GM21529 (cell line): ENCODE measurements at regions not wholly inside any gene's neighbourhood (a gene's known extent, or its start where the extent isn't known, plus 50 kb on each side); places are given as distances from the start of the nearest gene placed in this dataset.
"Not testable (repeated sequence)": the region's sequence is repeated elsewhere in the genome, so short reads cannot be mapped to it uniquely, and the experiment has no call there.

Experiments used
- ATAC-seq: cut with Tn5 transposase; IDR thresholded peaks from one replicate; pipeline ENCODE4 v1.9.1; 2021; ENCODE audit not compliant: unreplicated experiment

- no peak for ATAC-seq
These were observed 91.0 kb downstream of the ADCYAP1 start for GRCh38 chr18:995629-996028.

- ATAC-seq = no peak
These were observed 92.8 kb downstream of the ADCYAP1 start for GRCh38 chr18:997499-997898.

GRCh38 chr18:998936-999335, 94.3 kb downstream of the ADCYAP1 start:
- ATAC-seq = no peak

DNA sequence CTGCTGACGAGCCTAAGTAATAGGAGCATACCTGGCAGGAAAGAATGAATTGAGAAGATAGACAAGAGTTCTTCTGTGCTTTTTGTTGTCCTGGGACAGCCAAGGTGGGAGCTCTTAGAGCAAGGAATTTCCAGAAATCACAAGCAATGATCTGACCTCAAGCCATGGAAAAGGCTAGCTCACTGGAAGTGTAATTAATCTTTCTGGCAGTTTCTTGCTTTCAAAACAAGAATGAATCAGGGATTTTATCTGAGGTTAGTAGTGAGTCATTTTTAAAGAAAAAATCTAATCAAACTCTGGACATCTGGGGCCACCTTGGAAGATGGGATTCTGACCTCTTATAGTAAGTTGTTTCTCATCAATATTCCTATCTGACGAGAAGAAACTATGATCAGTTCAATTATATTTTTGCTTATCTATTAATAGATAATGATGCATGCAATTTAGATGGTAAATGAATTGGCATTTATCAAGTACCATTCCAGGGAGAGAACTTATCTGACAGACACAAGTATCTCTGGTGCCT, 98.0 kb downstream of the ADCYAP1 start:
- no peak for ATAC-seq

DNA sequence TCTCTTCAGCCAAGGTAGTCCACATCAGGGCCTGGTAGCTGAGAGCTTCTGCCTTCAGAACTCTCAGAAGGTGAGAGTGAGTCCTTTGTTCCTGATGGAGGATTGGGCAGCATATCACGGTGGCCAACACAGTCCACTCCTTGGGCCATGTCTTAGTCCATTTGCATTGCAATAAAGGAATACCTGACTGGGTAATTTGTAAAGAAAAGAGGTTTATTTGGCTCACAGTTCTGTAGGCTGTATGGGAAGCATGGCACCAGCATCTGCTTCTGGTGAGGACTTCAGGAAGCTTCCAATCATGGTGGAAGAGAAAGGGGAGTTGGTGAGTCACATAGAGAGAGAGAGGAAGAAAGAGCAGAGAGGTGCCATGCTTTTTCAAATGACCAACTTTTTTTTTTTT, 98.8 kb downstream of the ADCYAP1 start:
- no peak for ATAC-seq

GRCh38 chr18:1006304-1006703, 101.6 kb downstream of the ADCYAP1 start:
- ATAC-seq = no peak

- ATAC-seq = no peak
These were observed 102.3 kb downstream of the ADCYAP1 start for GRCh38 chr18:1006965-1007364.

DNA sequence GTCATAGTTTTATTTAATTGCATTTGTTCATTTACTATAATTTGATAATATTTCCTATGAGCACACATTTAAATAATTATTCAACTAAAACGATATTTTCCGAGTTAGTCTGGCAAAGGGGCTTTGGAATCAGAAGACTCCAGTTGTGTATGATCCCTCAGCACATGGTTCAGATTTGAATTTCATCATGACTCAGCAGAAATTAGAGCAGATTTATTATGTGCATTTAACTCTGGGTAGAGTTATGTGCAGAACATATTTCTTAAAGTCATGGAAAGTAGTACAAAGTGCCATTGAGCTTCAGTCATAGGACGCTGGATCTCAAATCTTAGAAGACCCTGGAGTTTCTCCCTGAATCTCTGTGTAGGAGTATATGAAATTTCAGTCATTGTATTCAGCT, 106.7 kb downstream of the ADCYAP1 start:
- ATAC-seq = no peak

DNA sequence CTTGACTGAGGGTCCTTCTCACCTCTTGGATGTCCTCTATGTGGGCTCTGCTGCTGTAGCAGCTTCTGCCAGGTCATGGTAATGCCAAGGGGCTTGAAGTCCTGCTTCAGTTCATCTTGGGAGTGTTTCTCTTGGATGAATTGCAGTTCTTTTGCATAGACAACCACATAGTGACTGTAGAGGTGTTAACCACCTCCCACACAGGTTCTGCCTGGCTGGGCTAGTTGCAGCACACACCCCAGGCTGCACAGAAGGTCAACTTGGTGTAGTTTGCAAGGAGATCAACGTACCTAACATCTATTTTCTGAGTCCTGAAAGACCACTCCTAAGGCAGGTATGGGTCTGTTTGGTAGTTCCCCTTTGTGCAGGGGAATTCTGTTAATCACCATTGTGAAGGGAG, 108.1 kb downstream of the ADCYAP1 start:
- no peak for ATAC-seq

DNA sequence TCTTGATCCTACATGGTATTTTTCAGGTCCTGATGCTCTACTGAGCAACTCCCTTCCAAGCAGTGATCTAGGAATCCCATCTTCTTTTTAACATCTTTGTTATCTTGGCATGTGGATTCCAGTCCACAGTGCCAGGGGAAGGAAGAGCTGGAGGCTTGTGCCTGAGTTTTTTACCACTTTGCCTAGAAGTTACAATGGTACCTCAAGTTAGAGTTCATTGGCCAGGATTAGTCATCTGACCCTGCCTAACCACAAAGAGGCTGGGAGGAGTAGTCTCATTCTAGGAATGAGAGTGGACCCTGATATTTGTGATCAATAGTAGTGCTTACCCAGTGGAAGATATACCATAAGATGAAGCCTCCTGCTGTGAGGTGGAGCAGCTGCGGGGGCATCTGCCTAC, 109.3 kb downstream of the ADCYAP1 start:
- ATAC-seq = no peak

DNA sequence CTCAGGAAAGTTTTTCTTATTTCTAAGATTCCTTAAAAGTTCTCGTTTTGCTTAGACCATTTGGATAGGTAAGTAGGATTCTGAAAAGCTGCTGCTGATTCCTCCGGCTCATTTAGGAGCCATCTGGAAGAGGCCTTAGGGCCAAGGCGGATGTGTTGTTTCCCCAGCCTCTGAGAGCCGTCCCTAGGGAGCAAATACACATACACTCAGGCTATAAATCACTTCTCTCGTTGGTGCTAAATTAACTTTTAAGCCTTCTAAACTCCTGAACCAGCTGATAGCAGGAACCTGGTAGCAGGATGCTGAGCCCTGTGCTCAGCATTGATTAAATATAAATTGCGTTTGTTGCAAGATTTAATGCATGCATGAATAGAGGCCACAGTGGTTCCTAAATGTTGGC, 109.8 kb downstream of the ADCYAP1 start:
- no peak for ATAC-seq

DNA sequence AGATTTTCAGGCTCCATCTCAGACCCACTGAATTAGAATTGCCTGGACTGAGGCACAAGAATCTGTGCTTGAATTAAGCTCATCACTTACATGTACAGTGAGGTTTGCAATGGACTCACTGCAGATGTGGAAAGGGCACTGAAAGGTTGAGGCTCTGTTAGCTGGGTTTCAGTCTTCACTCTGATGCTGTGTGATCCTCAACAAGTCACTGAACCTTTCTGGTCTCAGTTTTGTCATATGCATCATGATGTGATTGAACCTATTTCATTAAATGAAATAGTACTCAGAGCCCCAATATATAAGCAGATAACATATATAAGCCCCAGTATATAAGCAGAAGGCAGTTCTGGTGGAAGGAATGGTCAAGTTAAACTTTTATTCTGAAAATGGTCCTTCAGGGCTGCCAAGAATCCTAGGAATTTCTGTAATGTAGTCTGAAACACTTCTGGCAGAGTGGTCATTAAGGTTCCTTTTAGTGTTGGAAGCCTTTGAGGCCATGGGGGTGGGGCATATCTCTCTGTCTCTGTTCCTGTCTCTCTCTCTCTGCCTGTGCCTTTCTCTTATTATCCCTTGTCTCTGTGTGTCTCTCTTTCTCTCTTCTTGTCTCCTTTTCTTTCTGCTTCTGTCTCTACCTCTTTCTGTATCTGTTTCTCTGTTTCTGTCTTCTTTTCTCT, 110.4 kb downstream of the ADCYAP1 start:
- no peak for ATAC-seq

DNA sequence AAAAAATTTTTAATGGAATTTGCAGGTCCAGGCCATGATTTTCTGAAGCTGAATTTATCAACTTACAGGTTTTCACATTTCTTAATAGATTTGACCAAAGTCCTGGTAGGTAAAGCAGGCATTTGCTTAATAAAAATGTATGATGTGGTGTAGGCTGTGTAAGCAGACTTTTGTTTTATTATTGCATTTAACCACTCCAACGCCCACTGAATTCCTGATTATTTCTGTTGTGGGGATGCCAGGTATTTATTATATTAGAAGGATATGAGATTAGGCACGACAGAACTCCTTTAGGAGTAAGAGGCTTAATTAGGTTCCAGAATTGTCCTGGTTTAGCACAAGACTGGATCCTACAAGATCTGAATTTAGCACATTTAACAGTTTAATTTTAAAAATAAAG, 111.1 kb downstream of the ADCYAP1 start:
- ATAC-seq = no peak

DNA sequence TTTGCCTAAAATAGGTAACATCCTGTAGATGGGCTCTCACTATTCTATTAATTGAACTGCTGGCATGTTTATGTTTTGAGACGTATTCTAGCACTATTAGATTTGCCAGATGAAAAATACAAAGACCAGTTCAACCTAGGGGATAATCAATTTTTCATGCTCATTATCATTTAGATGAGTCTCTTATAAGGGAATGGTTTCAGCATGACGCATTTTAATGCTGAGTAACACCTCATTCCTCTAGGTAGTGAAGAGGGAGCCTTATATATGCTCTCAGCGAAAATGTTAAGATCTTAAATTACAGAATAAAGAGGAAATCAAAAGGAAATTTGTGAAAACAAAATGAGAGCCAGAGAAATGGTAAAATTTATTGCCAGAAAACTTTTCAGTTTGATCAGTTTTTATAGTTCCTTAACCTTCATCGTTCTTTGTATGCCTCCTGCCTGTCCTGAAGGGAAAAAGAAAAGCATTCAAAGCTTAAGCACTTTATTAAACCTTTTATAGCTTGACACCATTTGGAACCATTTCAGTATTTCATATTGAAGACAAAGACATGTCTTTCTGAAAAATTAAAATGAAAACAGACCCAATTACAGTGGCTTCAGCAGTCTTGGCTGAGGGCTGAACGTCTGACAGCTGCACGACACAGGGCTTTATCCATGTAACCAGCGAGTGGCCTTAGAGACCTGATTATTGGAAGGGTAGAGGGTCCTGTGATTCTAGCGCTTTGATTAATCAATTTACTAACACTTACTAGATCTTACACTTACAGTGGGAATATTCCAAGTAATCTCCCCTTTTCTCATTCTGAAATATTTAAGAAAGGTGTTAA, 112.8 kb downstream of the ADCYAP1 start:
- no peak for ATAC-seq

DNA sequence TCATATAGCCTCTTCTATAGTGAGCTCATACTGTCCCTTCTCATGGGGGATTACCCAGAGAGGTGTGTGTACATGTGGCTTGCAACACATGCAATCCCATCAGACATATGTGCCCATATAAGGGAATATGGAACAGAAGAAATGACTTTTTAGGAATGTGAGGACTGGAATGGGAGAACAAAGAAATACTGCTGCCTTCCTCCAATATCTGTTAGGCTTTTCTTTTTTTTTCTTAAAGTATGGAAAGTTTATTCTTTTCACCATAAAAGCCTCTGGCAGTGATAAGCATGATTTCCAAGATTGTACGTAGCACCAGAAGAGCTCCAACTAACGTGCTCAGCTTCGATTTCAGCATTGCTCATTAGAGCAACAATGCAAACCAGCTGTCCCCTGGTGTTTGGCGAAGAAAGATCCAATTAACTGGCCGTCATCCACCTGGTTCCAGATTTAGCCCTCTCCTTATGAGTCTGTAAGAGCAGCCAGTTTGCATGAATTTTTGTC, 113.6 kb downstream of the ADCYAP1 start:
- ATAC-seq = no peak

GRCh38 chr18:1019191-1019590, 114.5 kb downstream of the ADCYAP1 start:
- no peak for ATAC-seq

DNA sequence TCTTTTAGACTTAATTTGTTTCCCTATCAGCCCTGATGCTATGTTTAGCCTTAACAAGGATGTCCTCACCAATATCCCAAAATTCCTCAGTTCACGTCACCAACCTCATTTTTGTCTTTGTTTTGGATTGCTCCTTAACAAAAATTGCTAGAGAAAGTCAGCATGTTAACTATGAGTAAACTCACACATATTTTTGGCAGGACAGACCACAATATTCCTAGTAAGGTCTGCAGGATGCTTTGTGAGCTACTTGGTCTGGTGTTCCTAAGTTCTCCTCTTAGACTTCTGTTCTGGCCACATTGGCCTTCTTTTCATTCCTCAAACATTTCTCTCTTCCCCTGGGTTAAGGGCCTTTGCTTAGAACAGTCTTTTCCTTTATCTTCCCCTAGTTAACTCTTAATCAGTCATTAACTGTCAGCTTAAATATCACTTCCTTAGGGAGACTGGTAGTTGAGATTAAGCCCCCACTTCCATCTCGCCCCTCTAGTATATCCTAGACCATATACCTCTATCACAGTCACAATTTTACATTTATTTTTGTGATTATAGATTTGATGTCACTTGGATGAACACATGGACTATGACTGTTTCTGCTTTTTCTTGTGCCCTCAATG, 116.2 kb downstream of the ADCYAP1 start:
- no peak for ATAC-seq

DNA sequence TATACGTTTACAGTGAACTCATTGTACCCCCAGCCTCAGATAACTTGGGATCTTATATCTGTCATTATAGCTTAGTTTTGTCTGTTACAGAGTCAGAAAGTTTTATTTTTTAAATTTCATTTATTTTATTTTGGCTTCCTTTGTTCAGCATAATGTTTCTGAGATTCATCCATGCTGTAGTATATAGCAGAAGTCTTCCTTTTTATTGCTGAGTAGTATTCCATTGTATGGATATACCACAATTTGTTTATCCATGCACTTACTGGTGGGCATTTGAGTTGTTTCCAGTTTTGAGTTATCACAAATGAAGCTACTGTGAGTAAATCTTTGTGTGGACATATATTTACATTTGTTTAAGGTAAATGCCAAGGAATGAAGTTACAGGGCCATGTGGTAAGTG, 122.3 kb downstream of the ADCYAP1 start:
- no peak for ATAC-seq

- not testable (repeated sequence) for ATAC-seq
These were observed 128.4 kb downstream of the ADCYAP1 start for GRCh38 chr18:1033092-1033491.

GRCh38 chr18:1034971-1035370, 130.3 kb downstream of the ADCYAP1 start:
- ATAC-seq = no peak

- no peak for ATAC-seq
These were observed 132.3 kb downstream of the ADCYAP1 start for GRCh38 chr18:1036926-1037325.

DNA sequence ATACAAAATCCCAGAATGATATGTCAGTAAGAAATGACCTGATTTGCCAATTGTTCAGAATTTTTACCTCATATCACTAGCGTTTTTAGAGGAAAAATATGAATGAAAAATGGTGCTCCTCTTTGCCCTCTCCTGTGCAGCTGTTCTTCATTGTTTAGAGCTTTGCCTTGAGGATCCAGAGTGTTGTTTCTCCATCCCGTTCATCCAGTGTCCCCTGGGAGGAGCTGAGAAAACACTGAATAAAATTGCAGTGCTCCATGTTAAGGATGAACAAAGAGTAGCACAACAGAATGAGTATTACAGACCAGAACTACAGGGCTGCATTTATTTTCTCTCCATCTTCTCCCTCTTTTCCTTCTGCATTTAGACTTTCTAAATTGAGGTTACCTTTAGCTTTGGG, 133.1 kb downstream of the ADCYAP1 start:
- ATAC-seq = no peak
